IMR-90 (cell line): ENCODE measurements at regions not wholly inside any gene's neighbourhood (a gene's known extent, or its start where the extent isn't known, plus 50 kb on each side); places are given as distances from the start of the nearest gene placed in this dataset.

ENCODE experiments used
- ATAC-seq: fragments of 200-7000 bp; cut with Tn5 transposase; 2 replicates; pipeline ENCODE4 v1.9.1; 2020; ENCODE audit warnings: low read depth, mild to moderate bottlenecking, moderate library complexity
- BruUV-seq: library from RNA; stranded (reverse); fragments of 400-500 nt; replicated peaks from 2 replicates; lab custom pipeline; 2021; lab: Mats Ljungman, UMichigan
- CTCF ChIA-PET: fragments of 300-600 bp; formaldehyde crosslinking; extraction: SDS; loops from one replicate; lab custom pipeline; 2021; ENCODE audit warnings: antibody characterized with exemption; lab: Yijun Ruan, JAX
- POLR2A ChIA-PET: fragments of 300-600 bp; sonication (Branson Sonifier 250); formaldehyde crosslinking; loops from one replicate; lab custom pipeline; 2022; ENCODE audit warnings: antibody characterized with exemption; ENCODE audit not compliant: unreplicated experiment; lab: Charles Lee
- DNase-seq: peaks from one replicate; pipeline ENCODE4 v3.0.0; 2013
- H2AFZ ChIP-seq: replicated peaks from 2 replicates; pipeline ENCODE3; 2013; ENCODE audit warnings: low read length, mild to moderate bottlenecking; ENCODE audit not compliant: poor library complexity
- H2AK5ac ChIP-seq: 2 replicates; pipeline ENCODE4 v1.6.1; 2013; ENCODE audit warnings: low read depth, low read length, inconsistent platforms
- H2AK9ac ChIP-seq: replicated peaks from 2 replicates; pipeline ENCODE3; 2013; ENCODE audit warnings: mild to moderate bottlenecking, low read depth, low read length, moderate library complexity; ENCODE audit not compliant: poor library complexity
- H2BK120ac ChIP-seq: 2 replicates; pipeline ENCODE4 v1.6.1; 2013; ENCODE audit warnings: low read depth, low read length, inconsistent platforms
- H2BK15ac ChIP-seq: 3 replicates; pipeline ENCODE4 v1.6.1; 2013; ENCODE audit warnings: low read depth, low read length, inconsistent platforms
- H2BK20ac ChIP-seq: 2 replicates; pipeline ENCODE4 v1.6.1; 2013; ENCODE audit warnings: low read depth, mild to moderate bottlenecking, inconsistent platforms, low read length, moderate library complexity
- H2BK5ac ChIP-seq: 2 replicates; pipeline ENCODE4 v1.6.1; 2013; ENCODE audit warnings: mild to moderate bottlenecking, low read depth, low read length, inconsistent platforms; ENCODE audit not compliant: poor library complexity, severe bottlenecking
- H3K14ac ChIP-seq: replicated peaks from 2 replicates; pipeline ENCODE4 v1.6.1; 2013; ENCODE audit warnings: low read depth, low read length, inconsistent platforms
- H3K18ac ChIP-seq: 2 replicates; pipeline ENCODE4 v1.6.1; 2013; ENCODE audit warnings: low read depth, low read length, control low read depth
- H3K23ac ChIP-seq: 2 replicates; pipeline ENCODE4 v1.6.1; 2013; ENCODE audit warnings: low read depth, low read length, inconsistent platforms
- H3K27ac ChIP-seq: 2 replicates; pipeline ENCODE4 v1.5.1; 2013; ENCODE audit warnings: mild to moderate bottlenecking, control low read depth, low read length; ENCODE audit not compliant: insufficient read depth
- H3K27me3 ChIP-seq: 2 replicates; pipeline ENCODE4 v1.6.1; 2013; ENCODE audit warnings: low read length; ENCODE audit not compliant: control insufficient read depth, insufficient read depth
- H3K36me3 ChIP-seq: 2 replicates; pipeline ENCODE4 v1.6.1; 2013; ENCODE audit warnings: low read length, mixed read lengths; ENCODE audit not compliant: control insufficient read depth, insufficient read depth
- H3K4ac ChIP-seq: 2 replicates; pipeline ENCODE4 v1.6.1; 2013; ENCODE audit warnings: low read depth, low read length, inconsistent platforms
- H3K4me1 ChIP-seq: 2 replicates; pipeline ENCODE4 v1.6.1; 2013; ENCODE audit warnings: low read length, mixed read lengths; ENCODE audit not compliant: control insufficient read depth, insufficient read depth
- H3K4me2 ChIP-seq: 2 replicates; pipeline ENCODE4 v1.6.1; 2013; ENCODE audit warnings: low read depth, mild to moderate bottlenecking, control low read depth, low read length, moderate library complexity
- H3K4me3 ChIP-seq: 2 replicates; pipeline ENCODE4 v1.5.1; 2013; ENCODE audit warnings: low read depth, mild to moderate bottlenecking, control low read depth, low read length, moderate library complexity; ENCODE audit not compliant: insufficient read depth
- H3K56ac ChIP-seq: 2 replicates; pipeline ENCODE4 v1.6.1; 2013; ENCODE audit warnings: low read length, inconsistent platforms; ENCODE audit not compliant: insufficient read depth; ENCODE audit errors: extremely low read depth
- H3K79me1 ChIP-seq, 2 experiments: 2 replicates each; pipeline ENCODE4 v1.6.1; 2013; ENCODE audit warnings: low read length in 2 of 2, inconsistent platforms in 1 of 2, low read depth in 1 of 2
- H3K9ac ChIP-seq: 2 replicates; pipeline ENCODE4 v1.6.1; 2013; ENCODE audit warnings: low read depth, low read length, control low read depth
- H3K9me1 ChIP-seq: 2 replicates; pipeline ENCODE4 v1.6.1; 2013; ENCODE audit warnings: low read length, inconsistent platforms; ENCODE audit not compliant: insufficient read depth
- H3K9me3 ChIP-seq: 2 replicates; pipeline ENCODE4 v1.6.1; 2013; ENCODE audit warnings: low read length; ENCODE audit not compliant: control insufficient read depth, insufficient read depth
- H4K20me1 ChIP-seq: 2 replicates; pipeline ENCODE4 v1.6.1; 2013; ENCODE audit warnings: low read length, inconsistent platforms; ENCODE audit not compliant: insufficient read depth
- H4K5ac ChIP-seq: 2 replicates; pipeline ENCODE4 v1.6.1; 2013; ENCODE audit warnings: mild to moderate bottlenecking, low read depth, low read length, control low read depth
- H4K8ac ChIP-seq, 2 experiments: 2 replicates each; pipeline ENCODE4 v1.6.1; 2013; ENCODE audit warnings: low read depth in 2 of 2, low read length in 2 of 2, control low read depth in 1 of 2, inconsistent platforms in 1 of 2
- H4K91ac ChIP-seq: 2 replicates; pipeline ENCODE4 v1.6.1; 2013; ENCODE audit warnings: low read depth, low read length, inconsistent platforms; ENCODE audit not compliant: insufficient read depth
- FOS ChIP-seq: fragments of 150-350 bp; IDR thresholded peaks from 2 replicates; pipeline ENCODE4 v1.6.1; 2016; ENCODE audit warnings: low read depth, low read length
- NFE2L2 ChIP-seq: fragments of 150-350 bp; IDR thresholded peaks from 2 replicates; pipeline ENCODE4 v1.6.1; 2016; ENCODE audit warnings: low read depth, mild to moderate bottlenecking, low read length
- RFX5 ChIP-seq: IDR thresholded peaks from 2 replicates; pipeline ENCODE4 v1.8.0; 2012; ENCODE audit warnings: low read depth, mild to moderate bottlenecking, low read length, moderate library complexity
- SMC3 ChIP-seq: fragments of 150-350 bp; IDR thresholded peaks from 2 replicates; pipeline ENCODE4 v1.6.1; 2016; ENCODE audit warnings: low read depth, mild to moderate bottlenecking, antibody characterized with exemption, low read length, moderate library complexity
- USF2 ChIP-seq: fragments of 150-350 bp; IDR thresholded peaks from 2 replicates; pipeline ENCODE4 v1.6.1; 2017; ENCODE audit warnings: mild to moderate bottlenecking, antibody characterized with exemption, low read length, low read depth
- dilution Hi-C: fragments of 300-500 bp; cut with HindIII; formaldehyde crosslinking; loops from one replicate; pipeline ENCODE4 v1.14.3; 2018; ENCODE audit warnings: low sequenced_read_pairs; ENCODE audit not compliant: unreplicated experiment
- in situ Hi-C: fragments of 300-500 bp; cut with MboI; formaldehyde crosslinking; loops from 3 replicates; pipeline ENCODE4 v1.14.3; 2019; ENCODE audit warnings: low sequenced_read_pairs, inconsistent platforms, mixed read lengths
- intact Hi-C: fragments of 100-400 bp; cut with micrococcal nuclease; formaldehyde crosslinking; loops from 2 replicates; pipeline ENCODE4 v1.10.0; 2022

- Histone ChIP-seq H2BK20ac (no peak overlapping the region), H3K14ac (no peak overlapping the region), H3K27ac (no peak overlapping the region), H3K56ac (no peak overlapping the region), H3K9ac (no peak overlapping the region), H3K23ac (no peak overlapping the region), H4K5ac (no peak overlapping the region), H2AFZ (no peak overlapping the region), H2BK5ac (no peak overlapping the region), H3K79me1 (no peaks in the 10 kb centered on the region), H2BK15ac (no peak overlapping the region), H2BK120ac (no peak overlapping the region), H3K27me3 (no peaks in the 10 kb centered on the region; the same call in 1 of the 2 replicates), H4K8ac (no peak overlapping the region), H3K18ac (no peak overlapping the region), H3K4me3 (no peak overlapping the region), H3K4me1 (no peaks in the 10 kb centered on the region), H3K9me3 (no peaks in the 10 kb centered on the region), H2AK5ac (no peak overlapping the region), H3K36me3 (no peaks in the 10 kb centered on the region), H4K91ac (no peak overlapping the region), H2AK9ac (no peak overlapping the region), H3K9me1 (no peaks in the 10 kb centered on the region), H3K4me2 (no peak overlapping the region), H4K20me1 (no peaks in the 10 kb centered on the region), H3K4ac (no peak overlapping the region)
- ChIA-PET POLR2A (no interaction called here), CTCF (no interaction called here)
- dilution Hi-C loops: no loop called here
- DNase-seq (no peak), ATAC-seq (no peak)
- BruUV-seq: no TSS peak
- intact Hi-C loops: no loop called here
- TF ChIP-seq NFE2L2 (no peak), FOS (no peak), SMC3 (no peak), RFX5 (no peak), USF2 (no peak)
- in situ Hi-C loops: no loop called here
Measured at GRCh38 chr6:122075084-122075838, 324.2 kb upstream of the HSF2 start.
